ENCODE measurements at regions not wholly inside any gene's neighbourhood (a gene's known extent, or its start where the extent isn't known, plus 50 kb on each side); places are given as distances from the start of the nearest gene placed in this dataset.

DNA sequence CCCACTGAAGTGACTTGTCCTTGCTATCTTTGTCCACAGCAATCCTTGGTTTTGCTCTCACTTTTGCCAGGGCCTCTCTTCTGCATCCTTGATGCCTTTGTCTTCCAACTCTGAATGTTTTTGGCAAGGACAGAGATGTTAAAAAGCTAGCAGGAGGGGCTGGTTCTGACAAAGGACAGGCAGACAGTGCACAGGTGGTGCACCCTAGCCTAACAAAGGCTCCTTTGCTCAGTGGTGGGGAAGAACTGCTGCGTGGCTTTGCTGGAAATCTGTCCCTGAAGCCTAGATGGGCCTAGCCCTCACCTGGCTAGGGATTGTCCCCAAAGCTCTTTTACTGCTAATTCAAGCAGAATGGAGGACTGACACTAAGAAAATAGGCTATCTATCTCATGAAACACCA is 233.5 kb downstream of the MAN2A1 start:
- H3K9me3 ChIP-seq, result no peaks in the 10 kb centered on the region
- H3K36me3 ChIP-seq (ENCODE audit: low read depth, missing control alignments), result no peaks in the 10 kb centered on the region
- TF ChIP-seq POLR2A (IDR thresholded peaks at IDR 0.05), result no peak
- TF ChIP-seq, protein P1, sequence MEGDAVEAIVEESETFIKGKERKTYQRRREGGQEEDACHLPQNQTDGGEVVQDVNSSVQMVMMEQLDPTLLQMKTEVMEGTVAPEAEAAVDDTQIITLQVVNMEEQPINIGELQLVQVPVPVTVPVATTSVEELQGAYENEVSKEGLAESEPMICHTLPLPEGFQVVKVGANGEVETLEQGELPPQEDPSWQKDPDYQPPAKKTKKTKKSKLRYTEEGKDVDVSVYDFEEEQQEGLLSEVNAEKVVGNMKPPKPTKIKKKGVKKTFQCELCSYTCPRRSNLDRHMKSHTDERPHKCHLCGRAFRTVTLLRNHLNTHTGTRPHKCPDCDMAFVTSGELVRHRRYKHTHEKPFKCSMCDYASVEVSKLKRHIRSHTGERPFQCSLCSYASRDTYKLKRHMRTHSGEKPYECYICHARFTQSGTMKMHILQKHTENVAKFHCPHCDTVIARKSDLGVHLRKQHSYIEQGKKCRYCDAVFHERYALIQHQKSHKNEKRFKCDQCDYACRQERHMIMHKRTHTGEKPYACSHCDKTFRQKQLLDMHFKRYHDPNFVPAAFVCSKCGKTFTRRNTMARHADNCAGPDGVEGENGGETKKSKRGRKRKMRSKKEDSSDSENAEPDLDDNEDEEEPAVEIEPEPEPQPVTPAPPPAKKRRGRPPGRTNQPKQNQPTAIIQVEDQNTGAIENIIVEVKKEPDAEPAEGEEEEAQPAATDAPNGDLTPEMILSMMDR (IDR thresholded peaks at IDR 0.05), result no peak
- no peak overlapping the region for H3K4me3 ChIP-seq
- H3K27me3 ChIP-seq, result no peaks in the 10 kb centered on the region
- intact Hi-C loops (cut with DNase I; ENCODE audit: low total_unique reads), result no loop called here
- no peak for DNase-seq
- WGBS, 2 donors, result 75 to 92% methylated on average over 1 of the region's 1 CpG
- H3K27ac ChIP-seq, result no peak overlapping the region
- no peaks in the 10 kb centered on the region for H3K4me1 ChIP-seq

DNA sequence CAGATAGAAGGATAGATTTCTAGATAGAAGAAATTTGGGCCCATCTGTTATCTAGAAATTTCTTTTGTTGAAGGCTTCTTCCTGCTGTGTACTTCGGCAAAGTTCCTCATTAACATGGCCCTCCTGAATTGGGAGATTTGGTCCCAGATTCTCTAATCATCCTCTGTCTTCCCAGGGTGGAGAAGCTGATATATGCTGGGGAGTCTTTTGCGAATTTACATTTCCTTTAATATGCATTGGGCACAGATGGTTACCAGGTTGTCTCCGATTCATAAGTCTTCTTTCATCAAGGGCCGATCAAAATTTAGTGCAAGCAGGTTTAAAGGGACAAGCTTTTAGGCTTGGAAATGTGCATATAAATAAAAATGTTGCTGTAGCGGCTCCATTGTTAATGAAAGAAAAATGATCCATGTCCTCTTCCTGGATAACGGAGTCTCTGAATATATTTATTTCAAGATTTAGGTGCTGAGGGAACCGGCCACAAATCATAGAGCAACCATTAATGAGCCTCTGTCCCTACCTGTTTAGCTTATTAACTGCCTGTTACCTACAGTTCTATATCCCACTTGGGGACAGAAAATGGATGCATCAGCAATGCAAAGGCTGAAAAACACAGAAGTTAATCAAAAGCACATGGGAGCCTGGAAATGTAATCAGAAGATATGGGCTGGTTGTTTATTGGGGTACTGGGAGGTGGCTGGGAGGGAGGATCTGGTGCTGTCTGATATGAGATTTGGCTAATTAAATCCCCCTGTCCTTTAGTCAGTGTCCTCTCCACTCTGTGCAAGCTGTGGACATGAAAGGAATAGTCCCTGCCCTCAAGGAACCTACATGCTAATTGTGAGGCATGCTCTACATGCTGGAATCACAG is 234.7 kb downstream of the MAN2A1 start:
- WGBS, 2 donors, result 90 to 95% methylated on average over 7 of the region's 7 CpGs
- H3K9me3 ChIP-seq, result no peaks in the 10 kb centered on the region
- no peak overlapping the region for H3K27ac ChIP-seq
- no peaks in the 10 kb centered on the region for H3K27me3 ChIP-seq
- H3K36me3 ChIP-seq (ENCODE audit: low read depth, missing control alignments), result no peaks in the 10 kb centered on the region
- no peak for TF ChIP-seq POLR2A (IDR thresholded peaks at IDR 0.05)
- TF ChIP-seq, protein P1 (IDR thresholded peaks at IDR 0.05), result no peak
- intact Hi-C loops (cut with DNase I; ENCODE audit: low total_unique reads), result no loop called here
- DNase-seq, result no peak
- no peak overlapping the region for H3K4me3 ChIP-seq
- no peaks in the 10 kb centered on the region for H3K4me1 ChIP-seq

DNA sequence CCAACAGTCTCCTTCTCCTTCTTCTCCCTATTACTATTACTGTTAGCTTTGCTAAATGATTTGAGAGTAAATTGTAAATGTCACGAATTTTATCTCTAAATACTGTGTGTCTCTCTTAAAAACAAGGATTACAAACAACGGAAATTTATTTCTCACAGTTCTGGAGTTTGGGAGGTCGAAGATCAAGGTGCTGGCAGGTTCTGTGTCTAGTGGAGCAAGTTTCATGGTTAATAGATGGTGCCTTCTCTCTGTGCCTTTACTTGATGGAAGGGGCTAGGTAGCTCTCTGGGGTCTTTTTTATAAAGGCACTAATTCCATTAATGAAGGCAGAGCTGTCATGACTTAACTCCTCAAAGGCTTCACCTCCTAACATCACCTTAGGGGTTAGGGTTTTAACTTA is 237.9 kb downstream of the MAN2A1 start:
- intact Hi-C loops (cut with DNase I; ENCODE audit: low total_unique reads), result no loop called here
- no peak for DNase-seq
- Histone ChIP-seq H3K9me3 (no peaks in the 10 kb centered on the region), H3K4me1 (no peaks in the 10 kb centered on the region), H3K36me3 (ENCODE audit: low read depth, missing control alignments) (no peaks in the 10 kb centered on the region), H3K27me3 (no peaks in the 10 kb centered on the region), H3K4me3 (no peak overlapping the region), H3K27ac (no peak overlapping the region)
- TF ChIP-seq, protein P1 (IDR thresholded peaks at IDR 0.05), result no peak
- no peak for TF ChIP-seq POLR2A (IDR thresholded peaks at IDR 0.05)
- 78 to 82% methylated on average over 3 of the region's 3 CpGs for WGBS, 2 donors

DNA sequence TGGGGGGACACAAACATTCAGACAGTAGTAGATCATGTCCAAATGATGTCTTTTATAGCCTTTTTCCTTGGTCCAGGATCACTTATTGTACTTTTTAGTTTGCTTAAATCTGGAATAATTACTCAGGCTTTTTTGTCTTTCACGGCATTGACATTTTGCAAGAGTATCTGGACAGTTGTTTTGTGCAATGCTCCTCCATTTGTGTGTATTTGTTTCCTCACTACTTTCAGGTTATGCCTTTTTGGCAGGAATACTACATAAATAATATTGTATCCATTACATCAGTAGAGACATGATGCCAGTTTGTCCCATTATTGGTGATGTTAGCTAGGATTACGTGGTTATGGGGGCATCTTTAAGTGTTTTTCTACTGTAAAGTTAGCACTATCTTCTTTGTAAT is 238.3 kb downstream of the MAN2A1 start:
- DNase-seq, result no peak
- Histone ChIP-seq H3K9me3 (no peaks in the 10 kb centered on the region), H3K36me3 (ENCODE audit: low read depth, missing control alignments) (no peaks in the 10 kb centered on the region), H3K27ac (no peak overlapping the region), H3K4me3 (no peak overlapping the region), H3K4me1 (no peaks in the 10 kb centered on the region), H3K27me3 (no peaks in the 10 kb centered on the region)
- intact Hi-C loops (cut with DNase I; ENCODE audit: low total_unique reads), result no loop called here
- no peak for TF ChIP-seq POLR2A (IDR thresholded peaks at IDR 0.05)
- TF ChIP-seq, protein P1 (IDR thresholded peaks at IDR 0.05), result no peak
- 93 to 99% methylated on average over 2 of the region's 2 CpGs for WGBS, 2 donors

DNA sequence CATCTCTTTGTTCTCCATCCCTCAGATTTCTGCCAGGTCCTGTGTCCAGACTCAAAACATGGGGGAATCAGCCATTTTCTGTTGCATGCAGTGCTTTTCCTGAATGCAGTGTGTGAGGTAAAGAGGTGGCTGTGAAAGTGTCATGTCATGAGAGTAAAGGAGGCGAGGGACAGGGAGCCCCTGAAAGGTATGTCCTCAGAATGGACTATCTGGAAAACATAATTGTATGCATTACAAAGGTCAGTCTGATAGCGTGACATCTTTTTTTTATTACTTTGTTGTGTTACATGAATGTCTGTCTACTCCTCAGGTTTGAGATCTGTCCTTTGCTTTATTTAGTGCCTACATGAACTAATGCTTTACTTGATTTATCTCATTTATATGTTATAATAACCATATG is 239.1 kb downstream of the MAN2A1 start:
- 94% methylated on average over 2 of the region's 2 CpGs for WGBS, 2 donors
- no peak for DNase-seq
- H3K4me3 ChIP-seq, result no peak overlapping the region

More for the DNA sequence above, 239.1 kb downstream of the MAN2A1 start:
- H3K9me3 ChIP-seq, result no peaks in the 10 kb centered on the region
- H3K36me3 ChIP-seq (ENCODE audit: low read depth, missing control alignments), result no peaks in the 10 kb centered on the region
- no peaks in the 10 kb centered on the region for H3K27me3 ChIP-seq
- intact Hi-C loops (cut with DNase I; ENCODE audit: low total_unique reads), result no loop called here
- no peak overlapping the region for H3K27ac ChIP-seq
- no peaks in the 10 kb centered on the region for H3K4me1 ChIP-seq
- no peak for TF ChIP-seq POLR2A (IDR thresholded peaks at IDR 0.05)
- TF ChIP-seq, protein P1 (IDR thresholded peaks at IDR 0.05), result no peak

All from testis (tissue), 2 donors.